Upper lobe of right lung (tissue), 1 donor: ENCODE measurements at regions not wholly inside any gene's neighbourhood (a gene's known extent, or its start where the extent isn't known, plus 50 kb on each side); places are given as distances from the start of the nearest gene placed in this dataset.

Experiments
- ATAC-seq: fragments of 200-7000 bp; cut with Tn5 transposase; one replicate; pipeline ENCODE4 v1.9.1; 2020; ENCODE audit warnings: mild to moderate bottlenecking, moderate library complexity
- DNase-seq: peaks from one replicate; pipeline ENCODE4 v3.0.0-alpha.2; 2020
- H3K27ac ChIP-seq: fragments of 200-600 bp; one replicate; pipeline ENCODE4 v1.8.0; 2022
- H3K27me3 ChIP-seq: fragments of 200-600 bp; one replicate; pipeline ENCODE4 v1.8.0; 2022; ENCODE audit warnings: mild to moderate bottlenecking
- H3K36me3 ChIP-seq: fragments of 200-600 bp; one replicate; pipeline ENCODE4 v1.8.0; 2022
- H3K4me1 ChIP-seq: fragments of 200-600 bp; one replicate; pipeline ENCODE4 v1.8.0; 2022
- H3K4me3 ChIP-seq: fragments of 200-600 bp; one replicate; pipeline ENCODE4 v1.8.0; 2022; ENCODE audit warnings: mild to moderate bottlenecking
- H3K9me3 ChIP-seq: fragments of 200-600 bp; one replicate; pipeline ENCODE4 v1.8.0; 2022
- CTCF ChIP-seq: fragments of 200-600 bp; IDR thresholded peaks from one replicate; pipeline ENCODE4 v1.8.0; 2022; ENCODE audit warnings: antibody characterized with exemption
- intact Hi-C: fragments of 100-400 bp; cut with DNase I; formaldehyde crosslinking; loops from one replicate; pipeline ENCODE4 v1.11.0; 2022
- donor health status: DM: no; HTN: yes; CAD: no; lungs with severe emphysema.

- Histone ChIP-seq H3K27me3 (no peaks in the 10 kb centered on the region), H3K9me3 (no peaks in the 10 kb centered on the region), H3K27ac (no peak overlapping the region), H3K4me1 (peaks cover 5% of the 10 kb centered on the region), H3K36me3 (no peaks in the 10 kb centered on the region), H3K4me3 (no peak overlapping the region)
- intact Hi-C loops, result no loop called here
- DNase-seq, result no peak
- TF ChIP-seq CTCF, result no peak
- ATAC-seq, result no peak
Observed at GRCh38 chr20:39799366-39799965, 837.3 kb downstream of the DHX35 start.

GRCh38 chr20:39795401-39796272 lies 833.5 kb downstream of the DHX35 start:
- Histone ChIP-seq H3K27me3 (no peaks in the 10 kb centered on the region), H3K4me1 (peaks cover 5% of the 10 kb centered on the region), H3K36me3 (no peaks in the 10 kb centered on the region), H3K4me3 (no peak overlapping the region), H3K9me3 (no peaks in the 10 kb centered on the region), H3K27ac (no peak overlapping the region)
- DNase-seq (no peak), ATAC-seq (no peak)
- no peak for TF ChIP-seq CTCF
- intact Hi-C loops, result no loop called here

DNA sequence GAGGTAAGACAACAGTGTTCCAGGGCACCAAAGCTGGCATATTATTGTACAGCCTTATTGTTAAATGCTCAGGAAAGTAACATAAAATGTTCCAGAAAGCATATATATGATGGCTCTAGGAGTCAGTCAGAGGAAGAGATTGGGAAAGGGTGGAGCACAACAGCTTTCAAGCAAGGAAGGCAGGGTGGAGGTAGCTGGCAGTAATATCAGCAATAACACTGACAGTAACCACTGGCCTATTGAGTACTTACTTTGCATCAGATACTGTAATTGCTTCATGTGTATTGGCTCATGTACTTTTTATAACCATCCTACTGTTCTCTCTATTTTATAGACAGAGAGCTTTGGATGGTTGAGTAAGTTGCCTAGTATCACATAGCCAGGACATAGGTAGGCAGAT lies 830.2 kb downstream of the DHX35 start:
- Histone ChIP-seq H3K9me3 (no peaks in the 10 kb centered on the region), H3K4me3 (no peak overlapping the region), H3K4me1 (no peaks in the 10 kb centered on the region), H3K27me3 (no peaks in the 10 kb centered on the region), H3K27ac (no peak overlapping the region), H3K36me3 (no peaks in the 10 kb centered on the region)
- no peak for TF ChIP-seq CTCF
- intact Hi-C loops, result no loop called here
- no peak for ATAC-seq
- DNase-seq, result no peak

GRCh38 chr20:39789411-39789810 lies 827.3 kb downstream of the DHX35 start:
- Histone ChIP-seq H3K4me3 (no peak overlapping the region), H3K27me3 (no peaks in the 10 kb centered on the region), H3K9me3 (no peaks in the 10 kb centered on the region), H3K36me3 (no peaks in the 10 kb centered on the region), H3K27ac (no peak overlapping the region), H3K4me1 (no peaks in the 10 kb centered on the region)
- no peak for TF ChIP-seq CTCF
- DNase-seq (no peak), ATAC-seq (no peak)
- intact Hi-C loops, result no loop called here

GRCh38 chr20:39785252-39785917 lies 823.2 kb downstream of the DHX35 start:
- no peaks in the 10 kb centered on the region for H3K9me3 ChIP-seq
- no peak for TF ChIP-seq CTCF
- H3K4me3 ChIP-seq, result no peak overlapping the region
- ATAC-seq, result no peak
- DNase-seq, result no peak
- H3K27me3 ChIP-seq, result no peaks in the 10 kb centered on the region
- intact Hi-C loops, result no loop called here
- no peaks in the 10 kb centered on the region for H3K4me1 ChIP-seq
- H3K36me3 ChIP-seq, result no peaks in the 10 kb centered on the region
- no peak overlapping the region for H3K27ac ChIP-seq
